GM18507 (cell line): ENCODE measurements at regions not wholly inside any gene's neighbourhood (a gene's known extent, or its start where the extent isn't known, plus 50 kb on each side); places are given as distances from the start of the nearest gene placed in this dataset.

ENCODE experiments used
- DNase-seq: peaks from one replicate; pipeline ENCODE4 v3.0.0; 2011; ENCODE audit warnings: low read depth; ENCODE audit not compliant: insufficient read length; ENCODE audit errors: extremely low spot score
- FAIRE-seq: peaks from 2 replicates; lab custom pipeline; 2011; peaks lifted over from hg19 to GRCh38; lab: Jason Lieb, UNC

GRCh38 chr7:17502213-17503060 lies 204.0 kb downstream of the AHR start:
- FAIRE-seq (peak; percentile 57), DNase-seq (no peak)

- DNase-seq (no peak), FAIRE-seq (peak; percentile 74)
Observed at GRCh38 chr7:17506095-17506494, 207.6 kb downstream of the AHR start.

- DNase-seq (no peak), FAIRE-seq (no peak)
Observed at GRCh38 chr7:17506596-17506995, 208.1 kb downstream of the AHR start.

DNA sequence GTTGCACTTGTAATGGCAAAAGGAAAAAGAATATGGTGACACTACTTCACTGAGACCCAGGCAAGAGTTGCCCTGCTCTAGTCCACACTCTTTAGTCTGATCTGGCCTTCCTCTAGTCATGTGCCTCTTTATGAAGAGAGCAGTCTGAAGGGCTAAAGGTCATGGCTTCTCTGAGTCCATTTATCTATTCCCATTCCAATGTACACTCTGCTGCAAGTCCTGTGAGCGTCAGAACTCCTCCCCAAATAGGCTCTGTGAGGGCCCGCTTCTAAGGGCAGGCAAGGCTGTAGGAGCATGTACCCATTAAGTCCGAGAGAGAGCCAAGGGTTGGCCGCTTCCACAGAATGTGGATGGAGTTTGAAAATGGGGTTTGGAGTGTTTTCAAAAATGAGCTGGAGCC lies 209.3 kb downstream of the AHR start:
- FAIRE-seq (no peak), DNase-seq (no peak)

- no peak for FAIRE-seq
- DNase-seq: no peak
Observed at GRCh38 chr7:17512181-17512675, 213.8 kb downstream of the AHR start.

GRCh38 chr7:17516771-17517170 lies 218.3 kb downstream of the AHR start:
- DNase-seq (no peak), FAIRE-seq (no peak)

DNA sequence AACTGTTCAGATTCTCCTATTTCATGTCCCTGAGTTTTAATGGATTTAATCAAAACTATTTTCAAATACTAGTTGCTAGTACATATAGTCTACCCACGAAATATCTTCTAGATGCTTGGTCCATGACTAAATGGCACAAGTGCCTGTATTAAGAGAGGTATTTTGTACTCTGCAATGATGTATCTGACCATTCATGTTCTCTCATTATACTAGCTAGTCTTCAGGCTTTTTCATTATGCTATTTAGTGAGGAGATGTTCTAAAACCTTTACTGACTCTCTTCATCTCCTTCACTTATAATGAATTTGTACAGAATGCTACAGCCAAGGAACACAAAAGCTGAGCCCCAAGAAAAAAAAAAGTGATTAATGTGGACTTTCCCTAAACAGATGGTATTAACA lies 222.5 kb downstream of the AHR start:
- no peak for DNase-seq
- no peak for FAIRE-seq

- no peak for FAIRE-seq
- no peak for DNase-seq
Observed at GRCh38 chr7:17521437-17521836, 223.0 kb downstream of the AHR start.

DNA sequence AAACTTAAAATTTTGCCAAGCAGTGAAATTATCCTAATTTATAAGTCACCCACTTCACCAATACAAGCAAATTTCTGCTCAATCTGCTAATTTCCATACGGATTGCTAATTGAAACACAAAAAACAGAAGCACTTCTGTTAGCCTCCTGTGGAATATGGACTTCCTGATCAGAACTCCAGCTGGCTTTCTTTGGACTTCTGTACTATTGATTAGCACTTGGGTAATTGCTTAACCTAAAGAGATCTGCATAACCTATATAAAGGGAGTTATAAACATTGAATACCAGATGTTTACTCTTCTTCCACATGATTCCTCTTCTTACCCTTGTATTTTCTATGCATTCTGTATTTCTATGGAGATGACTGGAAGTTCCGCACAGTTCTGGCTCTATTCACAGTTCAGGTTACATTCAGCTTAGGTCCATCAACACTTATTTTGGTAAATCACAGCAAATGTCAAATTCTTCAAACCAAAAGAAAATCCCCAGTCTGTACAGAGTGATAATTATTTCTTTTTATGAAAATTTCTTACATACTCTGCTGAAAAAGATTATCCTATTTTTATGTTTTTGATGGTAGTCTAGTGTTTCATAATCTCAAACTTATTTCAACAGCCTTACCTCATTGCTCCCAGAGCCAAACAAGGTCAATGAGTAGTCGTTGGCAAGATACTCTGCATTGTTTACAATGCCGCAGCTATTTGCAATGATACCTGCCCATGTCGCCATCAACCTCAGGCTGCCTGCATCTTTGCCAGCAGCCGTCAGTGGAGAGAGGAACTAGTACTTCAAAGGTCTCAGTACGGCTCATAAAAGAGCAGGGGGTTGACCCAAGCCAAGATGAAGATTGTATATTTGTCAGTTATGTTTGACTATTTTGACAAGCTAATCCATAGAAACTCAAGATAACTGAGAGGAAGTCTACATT lies 225.6 kb downstream of the AHR start:
- FAIRE-seq (no peak), DNase-seq (no peak)

GRCh38 chr7:17524746-17525145 lies 226.3 kb downstream of the AHR start:
- no peak for DNase-seq
- FAIRE-seq: no peak

DNA sequence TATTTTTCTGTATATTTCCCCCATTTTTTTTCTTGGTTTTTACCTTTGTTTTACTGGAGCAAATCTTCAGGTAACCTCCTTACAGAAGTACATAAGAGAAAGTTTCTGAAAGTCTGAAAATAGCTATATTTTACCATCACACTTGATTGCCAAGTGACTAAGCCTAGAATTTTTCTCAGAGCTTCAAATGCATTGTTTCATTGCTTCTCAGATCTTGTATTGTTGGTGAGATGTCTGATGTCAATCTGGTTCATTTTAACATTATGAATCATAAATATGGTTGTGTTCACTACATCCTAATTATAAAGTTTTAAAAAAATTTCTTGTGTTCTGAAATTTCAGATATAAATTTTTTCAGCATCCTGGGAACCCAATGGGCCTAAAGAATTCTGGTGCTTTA lies 228.2 kb downstream of the AHR start:
- no peak for DNase-seq
- FAIRE-seq: no peak

GRCh38 chr7:17528636-17529035 lies 230.2 kb downstream of the AHR start:
- DNase-seq: no peak

GRCh38 chr7:17530244-17530643 lies 231.8 kb downstream of the AHR start:
- FAIRE-seq (no peak), DNase-seq (no peak)

More at GRCh38 chr7:17528636-17529035, 230.2 kb downstream of the AHR start:
- no peak for FAIRE-seq

GRCh38 chr7:17530741-17531421 lies 232.4 kb downstream of the AHR start:
- DNase-seq (no peak), FAIRE-seq (peak; percentile 82)

GRCh38 chr7:17532861-17533404 lies 234.5 kb downstream of the AHR start:
- FAIRE-seq: no peak
- no peak for DNase-seq

DNA sequence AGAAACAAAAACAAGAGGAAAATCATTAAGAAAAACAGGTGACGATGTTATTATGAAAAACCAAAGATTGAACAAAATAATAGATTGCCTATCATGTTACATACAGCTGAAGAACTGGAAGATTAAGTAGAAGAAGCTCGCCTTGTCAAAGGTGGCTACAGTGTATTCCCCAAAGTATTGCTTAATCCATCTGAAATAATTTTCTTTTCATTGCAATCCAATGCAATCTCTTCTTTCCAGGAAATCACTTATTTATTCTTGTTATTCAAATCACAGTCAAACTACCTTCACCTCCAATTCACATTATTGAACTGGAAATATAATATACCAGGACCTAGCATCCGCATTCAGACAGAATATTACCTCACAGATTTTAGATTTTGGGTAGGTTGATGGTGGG lies 235.9 kb downstream of the AHR start:
- DNase-seq (no peak), FAIRE-seq (no peak)

DNA sequence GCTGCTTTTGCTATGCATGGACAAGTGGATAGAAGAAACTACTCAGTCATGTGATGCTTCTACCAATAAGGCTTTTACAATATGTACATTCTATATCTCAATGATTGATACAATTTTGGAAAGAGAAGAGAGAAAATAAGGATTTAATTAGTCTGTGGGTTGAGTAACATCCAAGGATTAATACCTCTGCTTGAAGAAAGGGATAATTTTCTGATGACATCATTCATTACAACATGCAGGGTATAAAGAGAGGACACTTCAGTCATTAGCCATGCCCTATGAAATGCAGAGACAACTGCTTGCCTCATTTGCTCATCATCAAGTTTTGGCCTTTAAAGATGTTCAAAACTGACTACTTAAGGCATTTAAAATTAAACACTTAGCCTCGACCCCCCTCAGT lies 237.3 kb downstream of the AHR start:
- no peak for DNase-seq
- no peak for FAIRE-seq

GRCh38 chr7:17544401-17544800 lies 245.9 kb downstream of the AHR start:
- FAIRE-seq (no peak), DNase-seq (no peak)

DNA sequence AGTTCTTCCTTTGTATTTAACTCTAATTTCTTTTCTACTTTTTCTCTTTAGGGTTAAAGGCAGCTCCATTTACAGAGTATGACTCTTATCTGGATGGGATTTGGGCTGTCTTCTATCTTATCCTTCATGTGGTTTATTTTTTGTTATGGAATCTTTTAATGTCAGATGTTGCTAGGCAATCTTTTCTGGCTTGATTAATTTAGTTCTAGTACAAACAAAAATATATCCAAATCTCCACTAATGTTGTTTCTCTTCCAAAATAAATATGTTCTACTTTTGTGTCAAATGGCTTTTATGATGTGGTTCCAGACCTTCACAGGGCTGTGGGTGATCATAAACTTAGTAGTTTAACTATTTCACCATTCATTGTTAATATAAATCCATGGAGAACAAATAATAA lies 246.9 kb downstream of the AHR start:
- DNase-seq (no peak), FAIRE-seq (no peak)

GRCh38 chr7:17546189-17546588 lies 247.7 kb downstream of the AHR start:
- FAIRE-seq (no peak), DNase-seq (no peak)
